ENCODE measurements at regions not wholly inside any gene's neighbourhood (a gene's known extent, or its start where the extent isn't known, plus 50 kb on each side); places are given as distances from the start of the nearest gene placed in this dataset.

DNA sequence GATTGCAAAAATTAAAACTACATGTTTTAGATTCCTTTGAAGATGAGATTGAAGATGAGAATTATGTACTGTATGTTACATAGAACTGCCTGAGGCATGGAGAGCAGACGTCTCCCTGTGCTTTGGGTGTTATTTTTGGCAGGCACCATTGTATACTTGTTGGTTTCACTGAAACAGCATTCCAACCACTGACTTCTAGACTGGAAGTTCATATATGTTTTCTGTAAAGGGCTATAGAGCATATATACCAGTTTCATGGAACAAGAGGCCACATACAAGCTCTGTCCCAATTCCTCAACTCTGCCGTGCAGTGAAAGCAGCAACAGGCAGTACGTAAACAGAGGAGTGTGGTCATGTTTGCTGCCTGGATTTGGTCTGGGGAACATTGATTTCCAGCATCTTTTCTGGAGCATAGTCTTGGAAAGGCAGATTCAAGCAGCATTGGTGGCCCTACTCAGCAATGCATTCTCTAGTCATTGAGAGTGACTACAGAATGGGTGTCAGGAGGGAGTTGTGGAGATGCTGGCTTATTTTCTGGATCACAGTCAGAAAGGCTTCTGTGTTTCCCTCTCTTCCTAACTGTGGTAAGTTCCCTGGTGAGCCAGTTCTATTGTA lies 57.6 kb upstream of the CNTN1 start:
- Histone ChIP-seq H3K4me1 (ENCODE audit: control insufficient read depth in 1 of 2, insufficient read depth in 2 of 2, low read depth in 1 of 2, low read length in 1 of 2) (peaks cover 0 to 4% of the 10 kb centered on the region in 2 experiments; a peak in 1 of 4 replicates), H3K4me3 (ENCODE audit: low read depth in 2 of 2, low read length in 1 of 2) (no peak overlapping the region), H3K9me2 (no peaks in the 10 kb centered on the region), H3K36me3 (replicated peaks in 1 of 2; ENCODE audit: control insufficient read depth in 1 of 2, insufficient read depth in 2 of 2, low read length in 1 of 2) (no peaks in the 10 kb centered on the region), H3K79me2 (ENCODE audit: insufficient read depth) (no peaks in the 10 kb centered on the region), H3K27ac (ENCODE audit: low read depth in 2 of 2, low read length in 1 of 2) (no peak overlapping the region), H3K27me3 (ENCODE audit: insufficient read depth) (no peaks in the 10 kb centered on the region), H3K9me3 (no peaks in the 10 kb centered on the region), H3F3A (replicated peaks; ENCODE audit: insufficient read depth) (no peaks in the 10 kb centered on the region), H4K20me1 (ENCODE audit: insufficient read depth) (no peaks in the 10 kb centered on the region), H3K9ac (no peak overlapping the region), H2AFZ (ENCODE audit: low read depth) (no peak overlapping the region), H3K4me2 (no peak overlapping the region)
- TF ChIP-seq ZBTB33 (IDR thresholded peaks at IDR 0.05; ENCODE audit: borderline replicate concordance, low read depth) (no peak), GATA2 (CRISPR knock-in tag; IDR thresholded peaks at IDR 0.05) (no peak), RXRA (IDR thresholded peaks at IDR 0.05; ENCODE audit: borderline replicate concordance, low read depth) (no peak), IRF3 (IDR thresholded peaks at IDR 0.05; ENCODE audit: low read depth, low read length) (no peak), RCOR1 (IDR thresholded peaks at IDR 0.05; ENCODE audit: low read length) (no peak), EP300 (IDR thresholded peaks at IDR 0.05; ENCODE audit: borderline replicate concordance in 1 of 2, low read depth in 1 of 2, low read length in 1 of 2) (no peak), POLR2AphosphoS5 (IDR thresholded peaks at IDR 0.05; ENCODE audit: low read depth, low read length) (no peak), MEF2A (IDR thresholded peaks at IDR 0.05; ENCODE audit: borderline replicate concordance, low read depth) (no peak), FOXM1 (IDR thresholded peaks at IDR 0.05; ENCODE audit: low read depth) (no peak), ELF1 (IDR thresholded peaks at IDR 0.05) (no peak)
- TF ChIP-seq, protein P1, sequence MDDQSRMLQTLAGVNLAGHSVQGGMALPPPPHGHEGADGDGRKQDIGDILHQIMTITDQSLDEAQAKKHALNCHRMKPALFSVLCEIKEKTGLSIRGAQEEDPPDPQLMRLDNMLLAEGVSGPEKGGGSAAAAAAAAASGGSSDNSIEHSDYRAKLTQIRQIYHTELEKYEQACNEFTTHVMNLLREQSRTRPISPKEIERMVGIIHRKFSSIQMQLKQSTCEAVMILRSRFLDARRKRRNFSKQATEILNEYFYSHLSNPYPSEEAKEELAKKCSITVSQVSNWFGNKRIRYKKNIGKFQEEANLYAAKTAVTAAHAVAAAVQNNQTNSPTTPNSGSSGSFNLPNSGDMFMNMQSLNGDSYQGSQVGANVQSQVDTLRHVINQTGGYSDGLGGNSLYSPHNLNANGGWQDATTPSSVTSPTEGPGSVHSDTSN (IDR thresholded peaks at IDR 0.05), result no peak
- TF ChIP-seq, protein P2, sequence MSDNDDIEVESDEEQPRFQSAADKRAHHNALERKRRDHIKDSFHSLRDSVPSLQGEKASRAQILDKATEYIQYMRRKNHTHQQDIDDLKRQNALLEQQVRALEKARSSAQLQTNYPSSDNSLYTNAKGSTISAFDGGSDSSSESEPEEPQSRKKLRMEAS (IDR thresholded peaks at IDR 0.05; ENCODE audit: low read depth), result no peak
- ChIA-PET POLR2A (no interaction called here), CTCF (no interaction called here)
- 45% methylated on average over 3 of the region's 3 CpGs for WGBS (ENCODE audit: low lambda C conversion rate)
- no peak for DNase-seq

DNA sequence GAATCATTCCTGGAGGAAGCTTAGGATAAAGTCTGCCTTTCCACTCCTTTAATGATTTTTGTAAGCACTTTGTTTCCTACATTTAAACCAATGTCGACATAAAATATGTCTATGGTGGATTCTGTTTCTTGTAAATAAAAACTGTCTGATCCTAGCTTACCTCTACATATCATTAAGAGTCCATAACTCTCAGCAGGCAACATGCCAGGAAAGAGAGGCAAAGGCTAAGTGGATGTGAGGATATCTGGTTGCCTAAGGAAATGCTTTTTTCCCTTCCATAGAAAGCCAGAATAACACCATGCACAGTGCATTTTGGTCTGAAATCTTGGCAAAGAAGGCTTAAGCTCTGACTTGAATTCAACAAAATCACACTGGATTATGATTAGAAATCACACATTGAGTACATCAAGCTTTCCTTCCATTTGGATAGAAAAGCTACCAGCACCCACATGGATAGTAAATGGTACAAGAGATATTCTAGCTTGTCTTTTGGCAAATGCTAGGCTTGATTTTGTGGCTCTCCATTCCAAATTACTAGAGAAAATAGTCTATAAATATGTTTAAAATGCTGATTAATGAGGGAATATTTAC lies 57.0 kb upstream of the CNTN1 start:
- H3K9ac ChIP-seq, result no peak overlapping the region
- no peaks in the 10 kb centered on the region for H3K9me2 ChIP-seq
- DNase-seq, result no peak
- H3K9me3 ChIP-seq, result no peaks in the 10 kb centered on the region
- no peak overlapping the region for H3K4me2 ChIP-seq
- WGBS (ENCODE audit: low lambda C conversion rate), result 17% methylated on average over 1 of the region's 1 CpG
- H2AFZ ChIP-seq (ENCODE audit: low read depth), result no peak overlapping the region
- no peaks in the 10 kb centered on the region for H3K79me2 ChIP-seq (ENCODE audit: insufficient read depth)
- no peaks in the 10 kb centered on the region for H3K27me3 ChIP-seq (ENCODE audit: insufficient read depth)
- no peak overlapping the region for H3K4me3 ChIP-seq (ENCODE audit: low read depth in 2 of 2, low read length in 1 of 2)
- peaks cover 0 to 4% of the 10 kb centered on the region in 2 experiments; a peak in 1 of 4 replicates for H3K4me1 ChIP-seq (ENCODE audit: control insufficient read depth in 1 of 2, insufficient read depth in 2 of 2, low read depth in 1 of 2, low read length in 1 of 2)
- CTCF ChIA-PET, result no interaction called here
- POLR2A ChIA-PET, result no interaction called here
- no peak overlapping the region for H3K27ac ChIP-seq (ENCODE audit: low read depth in 2 of 2, low read length in 1 of 2)
- no peaks in the 10 kb centered on the region for H4K20me1 ChIP-seq (ENCODE audit: insufficient read depth)
- H3K36me3 ChIP-seq (replicated peaks in 1 of 2; ENCODE audit: control insufficient read depth in 1 of 2, insufficient read depth in 2 of 2, low read length in 1 of 2), result no peaks in the 10 kb centered on the region
- no peaks in the 10 kb centered on the region for H3F3A ChIP-seq (replicated peaks; ENCODE audit: insufficient read depth)
- TF ChIP-seq TEAD4 (IDR thresholded peaks at IDR 0.05; ENCODE audit: borderline replicate concordance, insufficient read depth) (no peak), SIN3A (IDR thresholded peaks at IDR 0.05; ENCODE audit: borderline replicate concordance, low read depth, low read length) (no peak), CHD2 (IDR thresholded peaks at IDR 0.05; ENCODE audit: low read length, partially characterized antibody) (no peak), RCOR1 (IDR thresholded peaks at IDR 0.05; ENCODE audit: low read length) (no peak), FOXJ3 (CRISPR knock-in tag; IDR thresholded peaks at IDR 0.05) (no peak), YY1 (IDR thresholded peaks at IDR 0.05; ENCODE audit: low read depth) (no peak), EZH2phosphoT487 (IDR thresholded peaks at IDR 0.05; ENCODE audit: borderline replicate concordance, low read depth) (no peak), POLR2AphosphoS5 (IDR thresholded peaks at IDR 0.05; ENCODE audit: low read depth, low read length) (no peak)
- TF ChIP-seq, protein P3, sequence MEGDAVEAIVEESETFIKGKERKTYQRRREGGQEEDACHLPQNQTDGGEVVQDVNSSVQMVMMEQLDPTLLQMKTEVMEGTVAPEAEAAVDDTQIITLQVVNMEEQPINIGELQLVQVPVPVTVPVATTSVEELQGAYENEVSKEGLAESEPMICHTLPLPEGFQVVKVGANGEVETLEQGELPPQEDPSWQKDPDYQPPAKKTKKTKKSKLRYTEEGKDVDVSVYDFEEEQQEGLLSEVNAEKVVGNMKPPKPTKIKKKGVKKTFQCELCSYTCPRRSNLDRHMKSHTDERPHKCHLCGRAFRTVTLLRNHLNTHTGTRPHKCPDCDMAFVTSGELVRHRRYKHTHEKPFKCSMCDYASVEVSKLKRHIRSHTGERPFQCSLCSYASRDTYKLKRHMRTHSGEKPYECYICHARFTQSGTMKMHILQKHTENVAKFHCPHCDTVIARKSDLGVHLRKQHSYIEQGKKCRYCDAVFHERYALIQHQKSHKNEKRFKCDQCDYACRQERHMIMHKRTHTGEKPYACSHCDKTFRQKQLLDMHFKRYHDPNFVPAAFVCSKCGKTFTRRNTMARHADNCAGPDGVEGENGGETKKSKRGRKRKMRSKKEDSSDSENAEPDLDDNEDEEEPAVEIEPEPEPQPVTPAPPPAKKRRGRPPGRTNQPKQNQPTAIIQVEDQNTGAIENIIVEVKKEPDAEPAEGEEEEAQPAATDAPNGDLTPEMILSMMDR (IDR thresholded peaks at IDR 0.05), result no peak
- TF ChIP-seq, protein P4, sequence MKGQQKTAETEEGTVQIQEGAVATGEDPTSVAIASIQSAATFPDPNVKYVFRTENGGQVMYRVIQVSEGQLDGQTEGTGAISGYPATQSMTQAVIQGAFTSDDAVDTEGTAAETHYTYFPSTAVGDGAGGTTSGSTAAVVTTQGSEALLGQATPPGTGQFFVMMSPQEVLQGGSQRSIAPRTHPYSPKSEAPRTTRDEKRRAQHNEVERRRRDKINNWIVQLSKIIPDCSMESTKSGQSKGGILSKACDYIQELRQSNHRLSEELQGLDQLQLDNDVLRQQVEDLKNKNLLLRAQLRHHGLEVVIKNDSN (IDR thresholded peaks at IDR 0.05; ENCODE audit: borderline replicate concordance, low read depth), result no peak
